HEK293T (cell line): ENCODE measurements at regions not wholly inside any gene's neighbourhood (a gene's known extent, or its start where the extent isn't known, plus 50 kb on each side); places are given as distances from the start of the nearest gene placed in this dataset.

Experiments used
- CTCF ChIA-PET: fragments of 350-600 bp; formaldehyde crosslinking; extraction: SDS; loops from one replicate; lab custom pipeline; 2021; ENCODE audit warnings: antibody characterized with exemption, inconsistent platforms; lab: Yijun Ruan, JAX
- POLR2A ChIA-PET: fragments of 350-600 bp; formaldehyde crosslinking; extraction: SDS; loops from one replicate; lab custom pipeline; 2020; ENCODE audit warnings: antibody characterized with exemption, inconsistent platforms; lab: Yijun Ruan, JAX
- DNase-seq: peaks from one replicate; pipeline ENCODE4 v3.0.0; 2012; ENCODE audit warnings: mixed read lengths; ENCODE audit errors: extremely low spot score
- ARNT ChIP-seq: fragments of 450-650 bp; IDR thresholded peaks from 2 replicates; pipeline ENCODE4 v1.6.1; 2017; ENCODE audit warnings: mild to moderate bottlenecking
- BHLHE40 ChIP-seq: fragments of 450-650 bp; IDR thresholded peaks from 2 replicates; pipeline ENCODE4 v1.6.1; 2016; ENCODE audit warnings: mild to moderate bottlenecking, moderate library complexity, borderline replicate concordance
- CTBP1 ChIP-seq: fragments of 450-650 bp; IDR thresholded peaks from 2 replicates; pipeline ENCODE4 v1.6.1; 2016; ENCODE audit warnings: borderline replicate concordance
- ELF4 ChIP-seq: fragments of 450-650 bp; IDR thresholded peaks from 2 replicates; pipeline ENCODE4 v1.6.1; 2017; ENCODE audit warnings: antibody characterized with exemption
- FOXA1 ChIP-seq: fragments of 450-650 bp; IDR thresholded peaks from 2 replicates; pipeline ENCODE4 v1.6.1; 2016; ENCODE audit warnings: mild to moderate bottlenecking
- FOXK2 ChIP-seq: fragments of 450-650 bp; IDR thresholded peaks from 2 replicates; pipeline ENCODE4 v1.6.1; 2016; ENCODE audit warnings: mild to moderate bottlenecking
- FOXM1 ChIP-seq: fragments of 450-650 bp; IDR thresholded peaks from 2 replicates; pipeline ENCODE4 v1.6.1; 2017; ENCODE audit warnings: mild to moderate bottlenecking, borderline replicate concordance
- HDGF ChIP-seq: fragments of 450-650 bp; IDR thresholded peaks from 2 replicates; pipeline ENCODE4 v1.6.1; 2017; ENCODE audit warnings: antibody characterized with exemption, borderline replicate concordance
- L3MBTL2 ChIP-seq: fragments of 450-650 bp; conservative IDR thresholded peaks from 2 replicates; pipeline ENCODE4 v1.6.1; 2016; ENCODE audit warnings: mild to moderate bottlenecking
- LEF1 ChIP-seq: fragments of 450-650 bp; IDR thresholded peaks from 2 replicates; pipeline ENCODE4 v1.6.1; 2017; ENCODE audit warnings: mild to moderate bottlenecking, borderline replicate concordance
- NFRKB ChIP-seq: fragments of 450-650 bp; IDR thresholded peaks from 2 replicates; pipeline ENCODE4 v1.6.1; 2016; ENCODE audit warnings: mild to moderate bottlenecking, moderate library complexity
- SP1 ChIP-seq: fragments of 450-650 bp; IDR thresholded peaks from 2 replicates; pipeline ENCODE4 v1.6.1; 2017
- SUZ12 ChIP-seq: fragments of 450-650 bp; IDR thresholded peaks from 2 replicates; pipeline ENCODE4 v1.6.1; 2016; ENCODE audit warnings: mild to moderate bottlenecking
- TARDBP ChIP-seq: fragments of 450-650 bp; IDR thresholded peaks from 2 replicates; pipeline ENCODE4 v1.6.1; 2016
- ZNF384 ChIP-seq: fragments of 450-650 bp; IDR thresholded peaks from 2 replicates; pipeline ENCODE4 v1.6.1; 2016
- TF ChIP-seq, protein P1 (sequence below): fragments of 450-650 bp; IDR thresholded peaks from 2 replicates; pipeline ENCODE4 v1.6.1; 2016

DNA sequence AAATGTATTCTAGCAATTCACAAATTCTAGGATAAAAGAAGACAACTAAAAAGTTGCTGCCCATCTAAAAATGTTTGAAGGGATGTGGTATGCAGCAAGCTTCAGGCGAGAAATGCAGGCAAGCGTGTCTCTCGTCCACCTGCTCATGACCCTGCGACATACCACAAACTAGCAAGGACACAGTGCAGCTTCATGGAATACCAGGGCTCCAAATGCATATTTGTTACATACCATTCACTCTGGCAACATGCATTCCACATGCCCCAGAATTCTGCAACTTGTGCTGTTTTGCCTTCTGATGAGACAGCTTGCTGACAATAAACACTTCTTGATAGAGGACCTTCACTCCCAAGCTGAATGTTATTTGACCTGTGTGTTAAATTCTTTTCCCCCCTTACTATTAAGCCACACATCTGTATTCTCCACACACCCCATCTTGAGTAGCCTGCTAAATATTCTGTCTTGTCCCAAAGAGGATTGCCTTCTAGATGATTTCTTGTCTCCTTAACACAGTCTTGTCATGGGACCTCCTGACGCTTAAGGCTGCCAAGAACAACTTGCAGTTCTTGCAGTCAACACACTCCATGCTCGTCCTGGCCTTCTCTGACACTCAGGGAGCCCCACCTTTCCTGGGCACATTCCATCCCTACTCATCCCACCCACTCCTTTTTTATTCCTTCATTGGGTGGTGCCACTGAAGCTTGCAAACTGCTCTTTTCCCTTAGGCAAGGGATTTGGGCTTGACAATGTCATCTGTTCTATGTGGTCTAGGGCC is 340.5 kb downstream of the PIK3R1 start:
- ChIA-PET CTCF (no interaction called here), POLR2A (no interaction called here)
- TF ChIP-seq L3MBTL2 (no peak), FOXA1 (no peak), ELF4 (no peak), SP1 (no peak), CTBP1 (no peak), FOXM1 (no peak), LEF1 (no peak), HDGF (no peak), BHLHE40 (no peak), FOXK2 (no peak), SUZ12 (no peak), NFRKB (no peak), ARNT (no peak), TARDBP (no peak), ZNF384 (no peak)
- TF ChIP-seq, protein P1, sequence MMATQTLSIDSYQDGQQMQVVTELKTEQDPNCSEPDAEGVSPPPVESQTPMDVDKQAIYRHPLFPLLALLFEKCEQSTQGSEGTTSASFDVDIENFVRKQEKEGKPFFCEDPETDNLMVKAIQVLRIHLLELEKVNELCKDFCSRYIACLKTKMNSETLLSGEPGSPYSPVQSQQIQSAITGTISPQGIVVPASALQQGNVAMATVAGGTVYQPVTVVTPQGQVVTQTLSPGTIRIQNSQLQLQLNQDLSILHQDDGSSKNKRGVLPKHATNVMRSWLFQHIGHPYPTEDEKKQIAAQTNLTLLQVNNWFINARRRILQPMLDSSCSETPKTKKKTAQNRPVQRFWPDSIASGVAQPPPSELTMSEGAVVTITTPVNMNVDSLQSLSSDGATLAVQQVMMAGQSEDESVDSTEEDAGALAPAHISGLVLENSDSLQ = no peak
- DNase-seq = no peak

DNA sequence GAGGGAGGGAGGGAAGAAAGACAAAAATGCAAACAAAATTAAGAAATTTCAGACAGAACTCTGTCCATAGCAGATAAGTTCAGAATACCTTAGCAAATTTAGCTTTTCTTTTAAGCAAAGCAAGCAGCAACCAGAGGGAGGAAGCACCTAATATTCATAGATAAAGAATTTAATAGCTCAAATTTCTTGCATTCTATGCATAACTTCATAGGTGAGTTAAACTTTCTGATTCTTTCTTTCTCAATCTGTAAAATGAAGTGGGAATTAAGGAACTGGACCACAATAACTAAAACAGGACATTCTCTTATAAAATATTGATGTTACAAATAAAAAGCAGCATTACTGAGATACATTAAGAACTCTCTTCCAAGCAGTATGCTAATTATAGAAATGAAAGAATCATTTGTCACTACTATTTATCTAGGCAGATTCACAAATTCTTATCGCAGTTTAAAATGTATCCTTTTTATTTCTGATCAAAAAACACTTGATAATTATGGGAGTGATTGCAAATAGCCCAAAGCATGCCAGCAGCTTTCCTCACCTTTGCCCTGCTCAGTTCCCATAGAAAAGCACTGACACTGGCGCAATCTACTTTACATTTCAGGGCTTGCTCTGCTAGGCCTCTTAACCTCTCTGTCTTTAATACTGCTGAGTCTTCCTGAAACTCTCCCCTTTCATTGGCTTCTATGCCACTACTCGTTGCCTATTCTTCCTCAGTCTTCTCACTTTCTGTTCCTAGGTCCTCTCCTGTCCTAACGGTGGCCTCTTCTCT is 341.8 kb downstream of the PIK3R1 start:
- POLR2A ChIA-PET = no interaction called here
- DNase-seq = no peak
- TF ChIP-seq NFRKB (no peak), SP1 (no peak), FOXM1 (no peak), TARDBP (no peak), ELF4 (no peak), L3MBTL2 (no peak), ZNF384 (no peak), CTBP1 (no peak), SUZ12 (no peak)
- CTCF ChIA-PET = no interaction called here

DNA sequence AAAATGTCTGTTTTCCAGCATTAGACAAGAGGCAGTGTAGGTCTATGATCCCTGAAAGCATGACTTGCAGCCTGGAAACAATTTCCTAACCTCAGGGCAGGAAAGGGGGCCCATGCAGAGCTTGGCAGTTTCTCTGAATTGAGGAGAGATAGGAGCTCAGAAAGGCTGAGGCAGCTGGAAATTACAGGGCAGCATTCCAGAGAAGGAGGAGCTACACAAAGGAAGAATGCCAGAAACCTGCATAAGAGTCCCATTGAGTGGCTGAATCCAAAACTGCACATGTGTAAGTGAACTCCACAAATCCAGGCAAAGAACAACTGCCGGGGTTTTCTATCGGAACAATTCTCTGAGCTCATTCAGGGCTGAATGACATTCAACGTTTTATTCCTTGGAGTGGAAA is 346.8 kb downstream of the PIK3R1 start:
- POLR2A ChIA-PET = no interaction called here

DNA sequence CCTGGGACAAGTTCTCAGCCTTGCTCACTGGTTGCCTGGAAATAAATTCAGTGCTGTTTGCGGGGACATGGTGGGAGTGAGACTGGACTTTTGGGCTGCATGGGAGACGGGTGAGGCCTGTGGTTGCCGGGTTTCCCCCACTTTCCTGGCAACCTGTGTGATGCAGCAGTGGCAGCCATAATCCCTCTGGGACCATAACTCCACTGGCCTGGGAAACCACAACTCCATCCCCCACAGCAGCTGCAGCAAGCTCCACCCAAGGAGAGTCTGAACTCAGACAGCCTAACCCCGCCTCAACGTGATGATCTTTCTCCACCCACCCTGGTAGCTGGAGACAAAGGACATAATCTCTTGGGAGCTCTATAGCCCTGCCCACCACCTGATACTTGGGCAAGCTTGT is 349.9 kb downstream of the PIK3R1 start:
- ChIA-PET CTCF (no interaction called here), POLR2A (no interaction called here)
- TF ChIP-seq L3MBTL2 (no peak), HDGF (no peak), ARNT (no peak), CTBP1 (no peak), ELF4 (no peak), LEF1 (no peak), FOXK2 (no peak), FOXM1 (no peak), TARDBP (no peak), ZNF384 (no peak), BHLHE40 (no peak), NFRKB (no peak), FOXA1 (no peak), SP1 (no peak), SUZ12 (no peak)
- TF ChIP-seq, protein P1 = no peak
- DNase-seq = no peak

More for the DNA sequence above, 346.8 kb downstream of the PIK3R1 start:
- TF ChIP-seq ZNF384 (no peak), CTBP1 (no peak), FOXM1 (no peak), FOXA1 (no peak), HDGF (no peak), NFRKB (no peak), L3MBTL2 (no peak), BHLHE40 (no peak), ELF4 (no peak), ARNT (no peak), SP1 (no peak), LEF1 (no peak), TARDBP (no peak), SUZ12 (no peak), FOXK2 (no peak)
- TF ChIP-seq, protein P1 = no peak
- CTCF ChIA-PET = no interaction called here
- DNase-seq = no peak

DNA sequence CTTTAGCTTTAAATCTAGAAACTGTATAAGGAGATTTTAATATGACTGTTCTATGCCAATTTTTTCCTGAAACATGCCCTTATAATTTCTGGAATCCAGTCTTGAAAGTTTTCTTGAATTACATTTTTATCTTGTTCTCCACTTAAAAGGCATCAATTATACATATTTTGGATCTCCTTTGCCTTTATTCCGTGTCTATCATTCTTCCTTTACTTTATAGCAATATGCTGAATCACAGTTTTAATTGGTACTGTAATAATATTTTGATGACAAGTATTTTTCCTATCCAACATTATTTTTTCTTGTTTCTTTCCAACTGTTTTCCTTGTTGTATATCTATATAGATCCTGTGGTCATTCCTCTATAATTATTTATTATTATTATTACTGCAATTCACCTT is 361.2 kb downstream of the PIK3R1 start:
- POLR2A ChIA-PET = no interaction called here
- CTCF ChIA-PET = no interaction called here
- no peak for DNase-seq
- no peak for TF ChIP-seq SUZ12
- no peak for TF ChIP-seq FOXK2
- no peak for TF ChIP-seq LEF1
- TF ChIP-seq CTBP1 = no peak

DNA sequence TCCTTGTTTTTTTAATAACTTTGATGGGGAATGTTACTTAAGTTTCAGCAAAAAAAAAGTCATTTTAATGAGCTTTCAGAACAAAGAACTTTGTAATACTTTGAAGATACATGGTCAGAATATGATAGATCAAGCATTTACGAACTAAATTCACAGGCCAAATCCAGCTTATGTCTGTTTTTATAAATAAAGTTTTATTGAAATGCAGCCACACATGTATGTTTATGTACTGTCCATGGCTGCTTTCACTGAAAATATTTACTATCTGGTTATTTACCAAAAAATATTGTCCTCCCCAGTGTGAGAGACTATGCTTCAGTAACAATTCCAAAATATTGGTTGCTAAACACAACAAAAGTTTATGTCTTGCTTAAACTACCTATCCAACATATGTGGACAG is 366.7 kb downstream of the PIK3R1 start:
- no peak for DNase-seq
- TF ChIP-seq ARNT (no peak), TARDBP (no peak), LEF1 (no peak), NFRKB (no peak)
- ChIA-PET POLR2A (no interaction called here), CTCF (no interaction called here)
